Coronary artery (tissue), 2 donors: ENCODE measurements at regions not wholly inside any gene's neighbourhood (a gene's known extent, or its start where the extent isn't known, plus 50 kb on each side); places are given as distances from the start of the nearest gene placed in this dataset.

Source experiments
- DNase-seq: peaks from one replicate; pipeline ENCODE4 v3.0.0-alpha.2; 2017; ENCODE audit warnings: low spot score
- H3K27ac ChIP-seq, 2 donors: fragments of 200-600 bp; sonication (generic); one replicate each; pipeline ENCODE4 v1.5.1; 2016 to 2019
- H3K4me3 ChIP-seq: fragments of 200-600 bp; sonication (generic); 2 replicates; pipeline ENCODE4 v1.5.1; 2016; ENCODE audit warnings: mild to moderate bottlenecking, moderate library complexity
- TF ChIP-seq, protein P1 (sequence below): fragments of 200-600 bp; sonication (generic); IDR thresholded peaks from one replicate; pipeline ENCODE4 v1.5.1; 2019; ENCODE audit warnings: antibody characterized with exemption

DNA sequence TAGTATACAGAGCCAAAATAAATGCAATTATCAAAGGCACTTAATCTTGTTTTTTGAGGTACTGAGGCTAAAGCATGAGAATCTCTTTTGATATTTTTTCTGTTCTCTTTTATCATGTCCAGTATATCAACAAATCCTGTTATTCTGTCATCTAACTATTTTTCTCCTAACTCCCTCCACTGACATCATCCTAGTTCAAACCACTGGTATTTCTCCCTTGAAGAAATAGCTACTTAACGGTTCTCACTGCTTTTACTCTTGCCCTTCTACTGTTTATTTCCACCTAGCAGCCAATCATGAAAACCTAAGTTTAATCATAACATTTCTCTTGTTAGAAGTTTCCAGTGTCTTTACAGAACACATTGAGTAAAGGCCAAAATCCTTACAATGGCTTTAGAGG lies 317.6 kb downstream of the GPD2 start:
- DNase-seq = no peak
- no peak overlapping the region for H3K4me3 ChIP-seq
- TF ChIP-seq, protein P1, sequence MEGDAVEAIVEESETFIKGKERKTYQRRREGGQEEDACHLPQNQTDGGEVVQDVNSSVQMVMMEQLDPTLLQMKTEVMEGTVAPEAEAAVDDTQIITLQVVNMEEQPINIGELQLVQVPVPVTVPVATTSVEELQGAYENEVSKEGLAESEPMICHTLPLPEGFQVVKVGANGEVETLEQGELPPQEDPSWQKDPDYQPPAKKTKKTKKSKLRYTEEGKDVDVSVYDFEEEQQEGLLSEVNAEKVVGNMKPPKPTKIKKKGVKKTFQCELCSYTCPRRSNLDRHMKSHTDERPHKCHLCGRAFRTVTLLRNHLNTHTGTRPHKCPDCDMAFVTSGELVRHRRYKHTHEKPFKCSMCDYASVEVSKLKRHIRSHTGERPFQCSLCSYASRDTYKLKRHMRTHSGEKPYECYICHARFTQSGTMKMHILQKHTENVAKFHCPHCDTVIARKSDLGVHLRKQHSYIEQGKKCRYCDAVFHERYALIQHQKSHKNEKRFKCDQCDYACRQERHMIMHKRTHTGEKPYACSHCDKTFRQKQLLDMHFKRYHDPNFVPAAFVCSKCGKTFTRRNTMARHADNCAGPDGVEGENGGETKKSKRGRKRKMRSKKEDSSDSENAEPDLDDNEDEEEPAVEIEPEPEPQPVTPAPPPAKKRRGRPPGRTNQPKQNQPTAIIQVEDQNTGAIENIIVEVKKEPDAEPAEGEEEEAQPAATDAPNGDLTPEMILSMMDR = no peak

DNA sequence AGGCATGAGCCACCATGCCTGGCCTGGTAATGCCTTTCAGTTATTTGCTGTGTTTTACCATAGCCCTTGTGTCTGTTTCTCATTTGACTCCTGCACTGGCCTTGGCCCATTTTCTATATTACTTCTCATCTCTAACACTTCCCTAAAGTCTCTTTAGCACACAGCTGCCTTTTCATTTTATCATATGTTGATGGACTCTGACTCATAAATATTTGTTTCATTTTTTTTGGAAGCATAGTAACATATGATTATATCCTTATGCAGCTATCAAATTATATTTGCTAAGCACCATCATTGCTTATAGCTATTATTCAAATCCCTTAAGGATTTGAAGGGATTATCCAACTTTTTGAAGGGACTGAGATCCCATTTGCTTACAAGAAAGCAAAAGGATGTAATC lies 320.3 kb downstream of the GPD2 start:
- Histone ChIP-seq H3K27ac (no peak overlapping the region), H3K4me3 (no peak overlapping the region)
- TF ChIP-seq, protein P1 = no peak
- no peak for DNase-seq

More for the DNA sequence above, 317.6 kb downstream of the GPD2 start:
- H3K27ac ChIP-seq = no peak overlapping the region

GRCh38 chr2:156763174-156763573 lies 327.0 kb downstream of the GPD2 start:
- no peak for DNase-seq
- Histone ChIP-seq H3K4me3 (no peak overlapping the region), H3K27ac (no peak overlapping the region)
- TF ChIP-seq, protein P1 = no peak

- Histone ChIP-seq H3K4me3 (no peak overlapping the region), H3K27ac (no peak overlapping the region)
- no peak for DNase-seq
- TF ChIP-seq, protein P1 = no peak
These were observed 328.9 kb downstream of the GPD2 start for GRCh38 chr2:156765043-156765442.

DNA sequence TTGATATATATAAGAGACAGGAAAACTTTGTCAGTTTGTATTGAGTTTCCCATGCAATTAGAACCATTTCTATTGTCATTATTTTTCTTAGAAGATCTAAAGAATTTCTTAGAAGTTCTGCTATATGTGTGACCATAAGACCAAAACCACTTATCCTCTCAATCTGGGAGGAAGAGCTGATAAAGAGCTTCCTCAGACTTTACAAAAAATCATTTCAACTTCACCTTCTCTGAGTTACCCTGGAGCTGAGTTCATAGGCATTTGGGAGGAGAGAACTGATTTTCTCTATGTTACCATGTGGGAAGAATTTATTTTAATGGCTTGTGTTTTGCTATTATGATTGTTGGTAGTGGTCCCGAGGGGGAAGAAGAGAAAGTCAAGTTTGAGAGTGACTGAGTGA lies 329.3 kb downstream of the GPD2 start:
- DNase-seq = no peak
- TF ChIP-seq, protein P1 = no peak
- Histone ChIP-seq H3K4me3 (no peak overlapping the region), H3K27ac (no peak overlapping the region)

- no peak overlapping the region for H3K4me3 ChIP-seq
- no peak overlapping the region for H3K27ac ChIP-seq
- DNase-seq = no peak
- TF ChIP-seq, protein P1 = no peak
These were observed 333.6 kb downstream of the GPD2 start for GRCh38 chr2:156769802-156770201.

GRCh38 chr2:156778916-156779315 lies 342.7 kb downstream of the GPD2 start:
- H3K4me3 ChIP-seq = no peak overlapping the region
- no peak for DNase-seq
- no peak overlapping the region for H3K27ac ChIP-seq
- TF ChIP-seq, protein P1 = no peak
